ENCODE measurements at regions not wholly inside any gene's neighbourhood (a gene's known extent, or its start where the extent isn't known, plus 50 kb on each side); places are given as distances from the start of the nearest gene placed in this dataset.

DNA sequence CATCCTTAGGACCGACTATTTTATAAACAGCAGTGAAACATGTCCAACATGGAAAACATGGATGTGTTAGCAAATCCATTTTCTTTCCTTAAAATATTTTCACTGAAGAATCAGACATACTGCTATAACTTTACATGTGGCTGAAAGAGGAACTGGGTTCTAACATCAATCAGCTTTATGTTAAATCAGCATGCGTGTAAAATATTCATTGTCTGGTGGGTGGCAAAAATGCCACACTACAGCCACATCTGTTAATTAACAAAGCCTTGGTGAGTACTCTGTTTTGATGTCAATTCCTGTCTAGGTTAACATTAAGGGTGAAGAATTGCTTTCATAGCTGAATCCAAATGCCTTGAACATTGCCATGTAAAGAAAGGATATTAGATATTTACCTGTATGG, 222.6 kb upstream of the CEP162 start:
- Histone ChIP-seq H3F3A (ENCODE audit: insufficient read depth, low read length) (no peaks in the 10 kb centered on the region), H3K4me3 (ENCODE audit: low read depth, low read length, poor library complexity, severe bottlenecking) (no peak overlapping the region), H3K27ac (ENCODE audit: low read depth, low read length, poor library complexity, severe bottlenecking) (no peak overlapping the region), H3K4me2 (ENCODE audit: low read length) (no peak overlapping the region), H3K9me3 (ENCODE audit: low read length) (no peaks in the 10 kb centered on the region), H3K36me3 (ENCODE audit: insufficient read depth, low read length) (no peaks in the 10 kb centered on the region), H2AFZ (ENCODE audit: low read length) (no peak overlapping the region), H3K9ac (ENCODE audit: low read length) (no peak overlapping the region), H3K79me2 (ENCODE audit: insufficient read depth, low read length) (no peaks in the 10 kb centered on the region), H4K20me1 (ENCODE audit: insufficient read depth, low read length) (no peaks in the 10 kb centered on the region), H3K27me3 (ENCODE audit: insufficient read depth, low read length) (no peaks in the 10 kb centered on the region), H3K9me2 (ENCODE audit: low read depth, low read length) (no peaks in the 10 kb centered on the region), H3K4me1 (ENCODE audit: insufficient read depth, low read length, severe bottlenecking) (no peaks in the 10 kb centered on the region)
- TF ChIP-seq EZH2 (IDR thresholded peaks at IDR 0.05; ENCODE audit: borderline replicate concordance, low read length) (no peak), CTCF (IDR thresholded peaks at IDR 0.05; ENCODE audit: low read length) (no peak)

GRCh38 chr6:84449220-84449619, 221.8 kb upstream of the CEP162 start:
- Histone ChIP-seq H3K27ac (ENCODE audit: low read depth, low read length, poor library complexity, severe bottlenecking) (no peak overlapping the region), H3F3A (ENCODE audit: insufficient read depth, low read length) (no peaks in the 10 kb centered on the region), H3K4me2 (ENCODE audit: low read length) (no peak overlapping the region), H3K36me3 (ENCODE audit: insufficient read depth, low read length) (no peaks in the 10 kb centered on the region), H4K20me1 (ENCODE audit: insufficient read depth, low read length) (no peaks in the 10 kb centered on the region), H3K9me2 (ENCODE audit: low read depth, low read length) (no peaks in the 10 kb centered on the region), H3K9me3 (ENCODE audit: low read length) (no peaks in the 10 kb centered on the region), H3K4me3 (ENCODE audit: low read depth, low read length, poor library complexity, severe bottlenecking) (no peak overlapping the region), H3K79me2 (ENCODE audit: insufficient read depth, low read length) (no peaks in the 10 kb centered on the region), H3K27me3 (ENCODE audit: insufficient read depth, low read length) (no peaks in the 10 kb centered on the region), H3K4me1 (ENCODE audit: insufficient read depth, low read length, severe bottlenecking) (no peaks in the 10 kb centered on the region), H2AFZ (ENCODE audit: low read length) (no peak overlapping the region), H3K9ac (ENCODE audit: low read length) (no peak overlapping the region)
- TF ChIP-seq CTCF (IDR thresholded peaks at IDR 0.05; ENCODE audit: low read length) = no peak
- TF ChIP-seq EZH2 (IDR thresholded peaks at IDR 0.05; ENCODE audit: borderline replicate concordance, low read length) = no peak

DNA sequence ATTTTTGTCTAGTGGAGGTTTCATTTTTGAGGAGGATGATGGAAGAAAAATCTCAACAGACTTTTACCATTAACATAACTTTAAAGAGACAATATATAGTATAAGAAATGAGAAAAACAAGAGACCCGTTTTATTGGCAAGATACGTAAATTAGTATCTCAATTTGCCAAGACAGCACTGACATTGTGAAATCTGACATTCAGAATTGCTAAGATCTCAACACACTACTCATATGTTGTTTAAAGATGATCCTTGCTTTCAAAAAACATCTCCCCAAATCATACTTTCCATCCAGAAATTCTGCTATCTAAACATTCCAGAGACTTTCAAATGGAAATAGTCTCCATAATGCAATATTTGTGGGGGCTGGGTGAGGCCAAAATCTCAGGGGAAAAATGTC, 220.9 kb upstream of the CEP162 start:
- no peak overlapping the region for H3K4me3 ChIP-seq (ENCODE audit: low read depth, low read length, poor library complexity, severe bottlenecking)
- H3K9ac ChIP-seq (ENCODE audit: low read length) = no peak overlapping the region
- H3K27me3 ChIP-seq (ENCODE audit: insufficient read depth, low read length) = no peaks in the 10 kb centered on the region
- no peaks in the 10 kb centered on the region for H3K9me3 ChIP-seq (ENCODE audit: low read length)
- no peaks in the 10 kb centered on the region for H3K4me1 ChIP-seq (ENCODE audit: insufficient read depth, low read length, severe bottlenecking)
- H4K20me1 ChIP-seq (ENCODE audit: insufficient read depth, low read length) = no peaks in the 10 kb centered on the region
- H3K9me2 ChIP-seq (ENCODE audit: low read depth, low read length) = no peaks in the 10 kb centered on the region
- H2AFZ ChIP-seq (ENCODE audit: low read length) = no peak overlapping the region
- no peaks in the 10 kb centered on the region for H3F3A ChIP-seq (ENCODE audit: insufficient read depth, low read length)
- no peaks in the 10 kb centered on the region for H3K36me3 ChIP-seq (ENCODE audit: insufficient read depth, low read length)
- H3K27ac ChIP-seq (ENCODE audit: low read depth, low read length, poor library complexity, severe bottlenecking) = no peak overlapping the region
- H3K79me2 ChIP-seq (ENCODE audit: insufficient read depth, low read length) = no peaks in the 10 kb centered on the region
- H3K4me2 ChIP-seq (ENCODE audit: low read length) = no peak overlapping the region
- TF ChIP-seq CTCF (IDR thresholded peaks at IDR 0.05; ENCODE audit: low read length) (no peak), EZH2 (IDR thresholded peaks at IDR 0.05; ENCODE audit: borderline replicate concordance, low read length) (no peak)
